GM23338 (cell line): ENCODE measurements at regions not wholly inside any gene's neighbourhood (a gene's known extent, or its start where the extent isn't known, plus 50 kb on each side); places are given as distances from the start of the nearest gene placed in this dataset.

Experiments
- ATAC-seq: fragments of 200-7000 bp; cut with Tn5 transposase; 3 replicates; pipeline ENCODE4 v1.9.1; 2020
- DNase-seq: peaks from one replicate; pipeline ENCODE4 v3.0.0-alpha.2; 2015; ENCODE audit warnings: low spot score
- H2AFZ ChIP-seq: fragments of 200-600 bp; sonication (generic); 2 replicates; pipeline ENCODE4 v1.8.0; 2016; ENCODE audit warnings: antibody characterized with exemption, mild to moderate bottlenecking, moderate library complexity
- H3F3A ChIP-seq: fragments of 200-600 bp; sonication (generic); replicated peaks from 2 replicates; pipeline ENCODE4 v1.8.0; 2017; ENCODE audit warnings: antibody characterized with exemption, mixed run types, low read depth
- H3K27ac ChIP-seq: fragments of 200-600 bp; sonication (generic); 2 replicates; pipeline ENCODE4 v1.6.1; 2016; ENCODE audit warnings: low read depth
- H3K27me3 ChIP-seq: fragments of 200-600 bp; sonication (generic); 2 replicates; pipeline ENCODE4 v1.8.0; 2016; ENCODE audit warnings: mild to moderate bottlenecking, mixed run types, moderate library complexity; ENCODE audit not compliant: insufficient read depth
- H3K36me3 ChIP-seq: fragments of 200-600 bp; sonication (generic); 2 replicates; pipeline ENCODE4 v1.8.0; 2016; ENCODE audit warnings: mild to moderate bottlenecking; ENCODE audit not compliant: insufficient read depth
- H3K4me1 ChIP-seq: fragments of 200-600 bp; sonication (generic); 2 replicates; pipeline ENCODE4 v1.8.0; 2016; ENCODE audit warnings: mild to moderate bottlenecking, moderate library complexity; ENCODE audit not compliant: insufficient read depth
- H3K4me2 ChIP-seq: fragments of 200-600 bp; sonication (generic); 2 replicates; pipeline ENCODE4 v1.7.1; 2017; ENCODE audit warnings: mixed run types
- H3K4me3 ChIP-seq: fragments of 200-600 bp; sonication (generic); 2 replicates; pipeline ENCODE4 v1.6.1; 2016; ENCODE audit warnings: mixed run types
- H3K79me2 ChIP-seq: fragments of 200-600 bp; sonication (generic); replicated peaks from 2 replicates; pipeline ENCODE4 v1.8.0; 2017; ENCODE audit warnings: mild to moderate bottlenecking; ENCODE audit not compliant: insufficient read depth
- H3K9me2 ChIP-seq: fragments of 200-600 bp; sonication (generic); 2 replicates; pipeline ENCODE4 v1.8.0; 2017; ENCODE audit not compliant: insufficient read depth
- H4K20me1 ChIP-seq: fragments of 200-600 bp; sonication (generic); replicated peaks from 2 replicates; pipeline ENCODE4 v1.8.0; 2017; ENCODE audit warnings: mild to moderate bottlenecking; ENCODE audit not compliant: insufficient read depth
- H3K27ac Mint-ChIP-seq: 2 replicates; pipeline ENCODE4 v1.8.0; 2020; ENCODE audit warnings: inconsistent platforms, mild to moderate bottlenecking, moderate library complexity, mixed read lengths
- H3K27me3 Mint-ChIP-seq: 3 replicates; pipeline ENCODE4 v1.8.0; 2022; ENCODE audit warnings: low read depth, mild to moderate bottlenecking, moderate library complexity, mixed read lengths, inconsistent platforms; ENCODE audit not compliant: insufficient read depth, poor library complexity
- H3K36me3 Mint-ChIP-seq: 3 replicates; pipeline ENCODE4 v1.8.0; 2021; ENCODE audit warnings: low read depth, mild to moderate bottlenecking, inconsistent platforms, moderate library complexity, mixed read lengths
- H3K4me1 Mint-ChIP-seq: 3 replicates; pipeline ENCODE4 v1.8.0; 2020; ENCODE audit warnings: mild to moderate bottlenecking, inconsistent platforms, mixed read lengths
- H3K4me3 Mint-ChIP-seq: 3 replicates; pipeline ENCODE4 v1.8.0; 2021; ENCODE audit warnings: moderate library complexity, mild to moderate bottlenecking, inconsistent platforms, mixed read lengths
- H3K9me3 Mint-ChIP-seq: 3 replicates; pipeline ENCODE4 v1.8.0; 2020; ENCODE audit warnings: moderate library complexity, mild to moderate bottlenecking, inconsistent platforms, mixed read lengths
- CREB1 ChIP-seq: fragments of 250-450 bp; sonication (Bioruptor Pico); IDR thresholded peaks from 2 replicates; pipeline ENCODE4 v1.5.0; 2020; ENCODE audit warnings: low read depth, mild to moderate bottlenecking, moderate library complexity
- CTCF ChIP-seq, 2 experiments: fragments of 200-600 bp in 1 of 2; sonication (generic) in 1 of 2; conservative IDR thresholded peaks; 2 replicates each; pipeline versions ENCODE4 v1.5.1 to v1.6.1; 2016 to 2017; ENCODE audit warnings: antibody characterized with exemption in 2 of 2, low read depth in 2 of 2, mild to moderate bottlenecking in 2 of 2, moderate library complexity in 1 of 2
- EZH2 ChIP-seq: fragments of 200-600 bp; sonication (generic); IDR thresholded peaks from one replicate; pipeline ENCODE4 v1.8.0; 2017; ENCODE audit warnings: antibody characterized with exemption, mild to moderate bottlenecking, low read depth; ENCODE audit not compliant: unreplicated experiment
- EZH2phosphoT487 ChIP-seq: fragments of 200-600 bp; sonication (generic); IDR thresholded peaks from one replicate; pipeline ENCODE4 v1.8.1; 2018; ENCODE audit warnings: antibody characterized with exemption; ENCODE audit not compliant: unreplicated experiment
- JUNB ChIP-seq: IDR thresholded peaks from one replicate; pipeline ENCODE4 v1.6.1; 2016; ENCODE audit warnings: antibody characterized with exemption; ENCODE audit not compliant: unreplicated experiment
- NANOG ChIP-seq: IDR thresholded peaks from 2 replicates; pipeline ENCODE4 v1.6.1; 2016; ENCODE audit warnings: antibody characterized with exemption, borderline replicate concordance
- POLR2AphosphoS5 ChIP-seq: IDR thresholded peaks from 2 replicates; pipeline ENCODE4 v1.6.1; 2016; ENCODE audit warnings: antibody characterized with exemption, low read depth
- ZNF114 ChIP-seq: fragments of 250-450 bp; sonication (Bioruptor Pico); IDR thresholded peaks from 2 replicates; pipeline ENCODE4 v1.5.0; 2020; ENCODE audit warnings: mild to moderate bottlenecking, moderate library complexity
- ZNF331 ChIP-seq: fragments of 250-450 bp; sonication (Bioruptor Pico); IDR thresholded peaks from 2 replicates; pipeline ENCODE4 v1.5.0; 2020; ENCODE audit warnings: low read depth, mild to moderate bottlenecking, moderate library complexity
- ZNF462 ChIP-seq: fragments of 250-450 bp; sonication (Bioruptor Pico); IDR thresholded peaks from 2 replicates; pipeline ENCODE4 v1.5.0; 2020; ENCODE audit warnings: mild to moderate bottlenecking, moderate library complexity
- TF ChIP-seq, protein P1 (sequence below): IDR thresholded peaks from 2 replicates; pipeline ENCODE4 v1.6.1; 2016; ENCODE audit warnings: antibody characterized with exemption

- H3F3A ChIP-seq: no peaks in the 10 kb centered on the region
- no peak overlapping the region for H3K4me3 ChIP-seq
- Mint-ChIP-seq H3K27ac (no peak overlapping the region), H3K36me3 (no peaks in the 10 kb centered on the region), H3K4me1 (peaks cover 20% of the 10 kb centered on the region), H3K27me3 (peaks cover 2% of the 10 kb centered on the region), H3K9me3 (no peaks in the 10 kb centered on the region), H3K4me3 (no peak overlapping the region)
- H3K79me2 ChIP-seq: no peaks in the 10 kb centered on the region
- peak overlapping the region; percentile 19; the same call in 1 of the 2 replicates for H3K4me2 ChIP-seq
- H2AFZ ChIP-seq: no peak overlapping the region
- H4K20me1 ChIP-seq: no peaks in the 10 kb centered on the region
- H3K27ac ChIP-seq: no peak overlapping the region
- TF ChIP-seq, protein P1, sequence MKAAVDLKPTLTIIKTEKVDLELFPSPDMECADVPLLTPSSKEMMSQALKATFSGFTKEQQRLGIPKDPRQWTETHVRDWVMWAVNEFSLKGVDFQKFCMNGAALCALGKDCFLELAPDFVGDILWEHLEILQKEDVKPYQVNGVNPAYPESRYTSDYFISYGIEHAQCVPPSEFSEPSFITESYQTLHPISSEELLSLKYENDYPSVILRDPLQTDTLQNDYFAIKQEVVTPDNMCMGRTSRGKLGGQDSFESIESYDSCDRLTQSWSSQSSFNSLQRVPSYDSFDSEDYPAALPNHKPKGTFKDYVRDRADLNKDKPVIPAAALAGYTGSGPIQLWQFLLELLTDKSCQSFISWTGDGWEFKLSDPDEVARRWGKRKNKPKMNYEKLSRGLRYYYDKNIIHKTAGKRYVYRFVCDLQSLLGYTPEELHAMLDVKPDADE: no peak
- no peak for TF ChIP-seq CREB1 (CRISPR knock-in tag)
- TF ChIP-seq CTCF (conservative IDR thresholded peaks at IDR 0.05; ENCODE audit: low read depth in 2 of 2): no peak
- TF ChIP-seq POLR2AphosphoS5: no peak
- no peak for TF ChIP-seq EZH2
- H3K9me2 ChIP-seq: peaks cover 7% of the 10 kb centered on the region
- H3K27me3 ChIP-seq: no peaks in the 10 kb centered on the region
- H3K36me3 ChIP-seq: no peaks in the 10 kb centered on the region
- no peak for ATAC-seq
- H3K4me1 ChIP-seq: peaks cover 13% of the 10 kb centered on the region
- peak; percentile 10 for DNase-seq
Observed at GRCh38 chr4:72983709-72984108, 85.8 kb downstream of the COX18 start.

DNA sequence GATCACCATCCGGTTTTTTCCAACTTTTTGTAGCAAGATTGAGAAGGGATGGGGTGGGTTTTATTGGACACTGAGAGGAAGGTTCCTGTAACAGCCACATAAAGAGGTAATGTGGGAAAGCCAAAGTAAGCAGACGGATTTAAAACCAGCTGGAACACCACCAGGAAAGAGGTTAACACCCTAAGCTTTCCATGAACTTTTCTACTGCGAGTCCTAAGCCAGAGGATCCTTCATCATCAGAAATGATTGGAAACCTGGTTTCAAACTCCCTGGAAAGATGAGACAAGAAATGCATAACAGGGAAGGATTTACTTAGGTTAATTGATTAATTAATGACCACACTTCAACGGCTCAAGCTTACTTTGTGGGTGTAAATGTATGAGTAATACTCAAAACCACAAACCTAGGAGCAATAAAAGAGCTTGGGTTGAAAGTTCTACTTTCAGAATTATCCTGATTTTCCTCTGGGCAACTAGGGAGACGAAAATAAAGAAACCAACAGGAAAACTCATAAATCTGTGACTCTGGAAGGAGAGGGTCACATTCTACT, 91.5 kb downstream of the COX18 start:
- no peak overlapping the region for H3K4me2 ChIP-seq
- Mint-ChIP-seq H3K36me3 (no peaks in the 10 kb centered on the region), H3K4me3 (no peak overlapping the region), H3K9me3 (no peaks in the 10 kb centered on the region), H3K27ac (no peak overlapping the region), H3K4me1 (no peaks in the 10 kb centered on the region; the same call in 1 of the 3 replicates), H3K27me3 (peaks cover 2% of the 10 kb centered on the region)
- H4K20me1 ChIP-seq: no peaks in the 10 kb centered on the region
- peaks cover 13% of the 10 kb centered on the region for H3K9me2 ChIP-seq
- no peaks in the 10 kb centered on the region for H3F3A ChIP-seq
- no peak for DNase-seq
- H3K27ac ChIP-seq: no peak overlapping the region
- H2AFZ ChIP-seq: no peak overlapping the region
- H3K36me3 ChIP-seq: no peaks in the 10 kb centered on the region
- no peak for ATAC-seq
- no peaks in the 10 kb centered on the region for H3K79me2 ChIP-seq
- H3K27me3 ChIP-seq: no peaks in the 10 kb centered on the region
- H3K4me1 ChIP-seq: no peaks in the 10 kb centered on the region
- no peak overlapping the region for H3K4me3 ChIP-seq
- TF ChIP-seq EZH2phosphoT487: no peak
- no peak for TF ChIP-seq ZNF331 (CRISPR knock-in tag)
- TF ChIP-seq JUNB: no peak
- no peak for TF ChIP-seq CTCF (conservative IDR thresholded peaks at IDR 0.05; ENCODE audit: low read depth in 2 of 2)
- no peak for TF ChIP-seq ZNF462 (CRISPR knock-in tag)
- no peak for TF ChIP-seq NANOG
- TF ChIP-seq POLR2AphosphoS5: no peak
- no peak for TF ChIP-seq ZNF114 (CRISPR knock-in tag)
